Neural crest cell (in vitro differentiated cells): ENCODE measurements at regions not wholly inside any gene's neighbourhood (a gene's known extent, or its start where the extent isn't known, plus 50 kb on each side); places are given as distances from the start of the nearest gene placed in this dataset.

Source experiments
- DNase-seq: peaks from one replicate; pipeline ENCODE4 v3.0.0; 2021; ENCODE audit warnings: low read depth, mixed read lengths, low spot score
- H3K27ac Mint-ChIP-seq: one replicate; pipeline ENCODE4 v1.8.0; 2021; ENCODE audit warnings: mild to moderate bottlenecking, mixed read lengths; ENCODE audit not compliant: unreplicated experiment
- H3K27me3 Mint-ChIP-seq: 2 replicates; pipeline ENCODE4 v1.8.0; 2021; ENCODE audit warnings: low read depth, mild to moderate bottlenecking, mixed read lengths
- H3K36me3 Mint-ChIP-seq: 2 replicates; pipeline ENCODE4 v1.8.0; 2021; ENCODE audit warnings: low read depth, mild to moderate bottlenecking, mixed read lengths
- H3K4me1 Mint-ChIP-seq: 2 replicates; pipeline ENCODE4 v1.8.0; 2021; ENCODE audit warnings: mixed read lengths
- H3K4me3 Mint-ChIP-seq: one replicate; pipeline ENCODE4 v1.8.0; 2021; ENCODE audit warnings: mild to moderate bottlenecking, mixed read lengths
- H3K9me3 Mint-ChIP-seq: 2 replicates; pipeline ENCODE4 v1.8.0; 2021; ENCODE audit warnings: mixed read lengths
- CTCF ChIP-seq: fragments of 200-600 bp; sonication (generic); conservative IDR thresholded peaks from 2 replicates; pipeline ENCODE4 v1.5.0; 2021; ENCODE audit warnings: antibody characterized with exemption, mild to moderate bottlenecking

GRCh38 chr5:121386334-121386733 is 465.3 kb upstream of the FTMT start:
- Mint-ChIP-seq H3K4me3 (no peak overlapping the region), H3K36me3 (no peaks in the 10 kb centered on the region), H3K4me1 (no peaks in the 10 kb centered on the region), H3K27ac (no peak overlapping the region), H3K27me3 (no peaks in the 10 kb centered on the region), H3K9me3 (no peaks in the 10 kb centered on the region)
- no peak for TF ChIP-seq CTCF
- DNase-seq: no peak

DNA sequence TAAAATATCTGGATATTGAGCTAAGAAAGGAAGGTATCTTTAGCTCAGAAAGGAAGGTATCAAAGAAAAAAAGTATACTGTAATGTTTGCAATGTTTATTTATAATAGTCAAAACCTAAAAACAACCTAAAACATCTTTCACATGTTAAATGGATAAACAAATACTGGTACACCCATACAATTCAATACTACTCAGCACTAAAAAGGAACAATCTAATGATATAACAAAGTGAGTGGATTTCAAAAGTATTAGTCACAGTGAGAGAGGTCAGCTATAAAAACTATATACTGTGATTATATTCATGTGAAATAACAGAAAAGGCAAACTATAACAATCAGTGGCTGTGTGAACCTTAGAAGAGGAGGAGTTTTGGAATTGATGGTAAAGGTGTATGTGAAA is 455.0 kb upstream of the FTMT start:
- H3K9me3 Mint-ChIP-seq: no peaks in the 10 kb centered on the region
- TF ChIP-seq CTCF: no peak
- H3K4me3 Mint-ChIP-seq: no peak overlapping the region

DNA sequence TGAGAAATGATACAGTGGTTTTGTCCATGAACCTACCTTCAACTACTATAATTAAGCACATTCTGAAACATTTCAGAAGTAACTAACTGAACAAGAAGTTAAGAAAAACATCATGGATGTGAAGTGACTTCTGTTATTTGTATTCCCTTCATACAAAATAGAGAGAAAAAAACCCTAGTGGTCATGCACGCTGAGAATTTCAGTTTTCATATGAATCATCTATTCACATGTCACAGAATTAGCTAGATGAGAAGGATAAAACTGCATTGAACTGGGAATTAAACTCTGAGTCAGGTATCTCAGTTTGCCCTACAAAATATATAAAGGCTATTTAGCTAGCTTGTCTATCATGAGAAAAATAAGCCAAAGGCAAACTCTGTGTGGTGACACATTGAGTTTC is 451.8 kb upstream of the FTMT start:
- H3K4me3 Mint-ChIP-seq: no peak overlapping the region
- no peaks in the 10 kb centered on the region for H3K9me3 Mint-ChIP-seq
- no peaks in the 10 kb centered on the region for H3K36me3 Mint-ChIP-seq
- no peak for DNase-seq
- H3K4me1 Mint-ChIP-seq: no peaks in the 10 kb centered on the region
- H3K27me3 Mint-ChIP-seq: no peaks in the 10 kb centered on the region
- no peak overlapping the region for H3K27ac Mint-ChIP-seq
- no peak for TF ChIP-seq CTCF

More for the DNA sequence above, 455.0 kb upstream of the FTMT start:
- H3K27ac Mint-ChIP-seq: no peak overlapping the region
- no peaks in the 10 kb centered on the region for H3K4me1 Mint-ChIP-seq
- no peaks in the 10 kb centered on the region for H3K27me3 Mint-ChIP-seq
- H3K36me3 Mint-ChIP-seq: no peaks in the 10 kb centered on the region
- DNase-seq: no peak

DNA sequence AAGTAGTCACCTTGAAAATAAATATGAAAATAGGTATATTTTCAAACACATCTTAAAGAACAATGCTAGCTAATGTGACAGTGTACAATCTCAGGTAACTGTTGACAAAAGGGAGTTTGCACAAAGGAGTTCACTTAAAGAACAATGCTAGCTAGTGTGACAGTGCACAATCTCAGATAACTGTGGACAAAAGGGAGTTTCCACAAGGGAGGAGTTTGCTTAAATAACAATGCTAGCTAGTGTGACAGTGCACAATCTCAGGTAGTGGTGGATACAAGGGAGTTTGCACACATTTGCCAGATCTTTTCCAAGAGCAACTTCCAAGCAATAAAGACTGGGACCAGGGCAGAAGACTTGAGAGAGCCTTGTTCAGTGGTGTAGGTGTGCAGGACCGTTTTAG is 442.9 kb upstream of the FTMT start:
- Mint-ChIP-seq H3K4me1 (no peaks in the 10 kb centered on the region), H3K36me3 (no peaks in the 10 kb centered on the region), H3K27me3 (no peaks in the 10 kb centered on the region), H3K27ac (no peak overlapping the region), H3K4me3 (no peak overlapping the region), H3K9me3 (peaks cover 2% of the 10 kb centered on the region)
- TF ChIP-seq CTCF: no peak
- no peak for DNase-seq

DNA sequence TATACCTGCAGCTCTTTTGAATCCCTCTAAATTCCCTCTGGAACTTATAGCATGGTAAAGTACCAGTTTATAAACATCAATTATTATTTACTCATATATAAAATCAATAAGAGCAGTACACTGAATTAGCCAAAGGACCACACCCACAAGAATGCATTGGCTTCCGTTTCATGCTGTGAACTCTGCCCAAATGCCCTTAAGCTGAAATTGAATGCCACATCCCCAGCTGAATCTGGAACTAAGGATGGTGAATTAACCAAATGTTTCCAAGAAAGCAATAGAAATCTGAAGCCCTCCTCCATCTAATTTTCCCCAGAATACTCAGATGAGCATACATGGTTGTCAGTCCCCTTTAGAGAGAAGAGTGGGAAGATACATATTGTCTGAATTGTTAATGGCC is 436.4 kb upstream of the FTMT start:
- no peak overlapping the region for H3K4me3 Mint-ChIP-seq
- peaks cover 2% of the 10 kb centered on the region for H3K9me3 Mint-ChIP-seq
- no peaks in the 10 kb centered on the region for H3K4me1 Mint-ChIP-seq
- no peak for TF ChIP-seq CTCF
- DNase-seq: no peak
- no peaks in the 10 kb centered on the region for H3K27me3 Mint-ChIP-seq
- no peaks in the 10 kb centered on the region for H3K36me3 Mint-ChIP-seq
- no peak overlapping the region for H3K27ac Mint-ChIP-seq

GRCh38 chr5:121421646-121422045 is 430.0 kb upstream of the FTMT start:
- Mint-ChIP-seq H3K4me3 (no peak overlapping the region), H3K36me3 (no peaks in the 10 kb centered on the region), H3K27ac (no peak overlapping the region), H3K4me1 (no peaks in the 10 kb centered on the region), H3K9me3 (no peaks in the 10 kb centered on the region), H3K27me3 (no peaks in the 10 kb centered on the region)
- DNase-seq: no peak
- no peak for TF ChIP-seq CTCF
